ENCODE measurements at regions not wholly inside any gene's neighbourhood (a gene's known extent, or its start where the extent isn't known, plus 50 kb on each side); places are given as distances from the start of the nearest gene placed in this dataset.

GRCh38 chr11:21635394-21636145, 557.3 kb upstream of the ANO5 start:
- FAIRE-seq (no peak), DNase-seq (ENCODE audit: low read depth) (no peak)
- no peaks in the 10 kb centered on the region for H3K27me3 ChIP-seq (ENCODE audit: control insufficient read depth, insufficient read depth, low read length)
- no peak for TF ChIP-seq CTCF (IDR thresholded peaks at IDR 0.05; ENCODE audit: insufficient read depth, low read length, severe bottlenecking)
- H3K36me3 ChIP-seq (ENCODE audit: control insufficient read depth, insufficient read depth, low read length): no peaks in the 10 kb centered on the region
- H3K4me3 ChIP-seq (ENCODE audit: low read depth, low read length): no peak overlapping the region

GRCh38 chr11:21636561-21636960, 556.3 kb upstream of the ANO5 start:
- Histone ChIP-seq H3K36me3 (ENCODE audit: control insufficient read depth, insufficient read depth, low read length) (no peaks in the 10 kb centered on the region), H3K4me3 (ENCODE audit: low read depth, low read length) (no peak overlapping the region), H3K27me3 (ENCODE audit: control insufficient read depth, insufficient read depth, low read length) (no peaks in the 10 kb centered on the region)
- DNase-seq (ENCODE audit: low read depth): no peak
- FAIRE-seq: no peak
- TF ChIP-seq CTCF (IDR thresholded peaks at IDR 0.05; ENCODE audit: insufficient read depth, low read length, severe bottlenecking): no peak

- no peak for TF ChIP-seq CTCF (IDR thresholded peaks at IDR 0.05; ENCODE audit: insufficient read depth, low read length, severe bottlenecking)
- H3K36me3 ChIP-seq (ENCODE audit: control insufficient read depth, insufficient read depth, low read length): no peaks in the 10 kb centered on the region
- no peaks in the 10 kb centered on the region for H3K27me3 ChIP-seq (ENCODE audit: control insufficient read depth, insufficient read depth, low read length)
- DNase-seq (ENCODE audit: low read depth) (no peak), FAIRE-seq (no peak)
- H3K4me3 ChIP-seq (ENCODE audit: low read depth, low read length): no peak overlapping the region
Measured at GRCh38 chr11:21640491-21640890, 552.4 kb upstream of the ANO5 start.

DNA sequence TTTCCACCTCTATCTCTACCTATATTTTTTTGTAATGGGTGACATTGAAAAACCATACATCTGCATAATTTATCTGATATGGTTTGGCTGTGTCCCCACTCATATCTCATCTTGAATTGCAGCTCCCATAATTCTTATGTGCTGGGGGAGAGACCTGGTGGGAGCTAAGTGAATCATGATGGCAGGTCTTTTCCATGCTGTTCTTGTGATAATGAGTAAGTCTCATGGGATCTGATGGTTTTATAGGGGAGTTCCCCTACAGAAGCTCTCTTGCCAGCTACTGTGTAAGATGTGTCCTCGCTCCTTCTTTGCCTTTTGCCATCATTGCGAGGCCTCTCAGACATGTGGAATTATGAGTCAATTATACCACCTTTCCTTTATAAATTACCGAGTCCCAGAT, 551.0 kb upstream of the ANO5 start:
- H3K27me3 ChIP-seq (ENCODE audit: control insufficient read depth, insufficient read depth, low read length): no peaks in the 10 kb centered on the region
- FAIRE-seq: no peak
- H3K36me3 ChIP-seq (ENCODE audit: control insufficient read depth, insufficient read depth, low read length): no peaks in the 10 kb centered on the region
- no peak for TF ChIP-seq CTCF (IDR thresholded peaks at IDR 0.05; ENCODE audit: insufficient read depth, low read length, severe bottlenecking)
- no peak overlapping the region for H3K4me3 ChIP-seq (ENCODE audit: low read depth, low read length)
- DNase-seq (ENCODE audit: low read depth): no peak

GRCh38 chr11:21646351-21646750, 546.5 kb upstream of the ANO5 start:
- Histone ChIP-seq H3K4me3 (ENCODE audit: low read depth, low read length) (no peak overlapping the region), H3K27me3 (ENCODE audit: control insufficient read depth, insufficient read depth, low read length) (no peaks in the 10 kb centered on the region), H3K36me3 (ENCODE audit: control insufficient read depth, insufficient read depth, low read length) (no peaks in the 10 kb centered on the region)
- no peak for FAIRE-seq
- no peak for TF ChIP-seq CTCF (IDR thresholded peaks at IDR 0.05; ENCODE audit: insufficient read depth, low read length, severe bottlenecking)
- DNase-seq (ENCODE audit: low read depth): no peak

GRCh38 chr11:21650961-21651360, 541.9 kb upstream of the ANO5 start:
- FAIRE-seq: no peak

More at GRCh38 chr11:21650961-21651360, 541.9 kb upstream of the ANO5 start:
- DNase-seq (ENCODE audit: low read depth): no peak
- Histone ChIP-seq H3K27me3 (ENCODE audit: control insufficient read depth, insufficient read depth, low read length) (no peaks in the 10 kb centered on the region), H3K4me3 (ENCODE audit: low read depth, low read length) (no peak overlapping the region), H3K36me3 (ENCODE audit: control insufficient read depth, insufficient read depth, low read length) (no peaks in the 10 kb centered on the region)
- TF ChIP-seq CTCF (IDR thresholded peaks at IDR 0.05; ENCODE audit: insufficient read depth, low read length, severe bottlenecking): no peak
